ENCODE measurements at regions not wholly inside any gene's neighbourhood (a gene's known extent, or its start where the extent isn't known, plus 50 kb on each side); places are given as distances from the start of the nearest gene placed in this dataset.

GRCh38 chr12:88703790-88704189, 123.5 kb upstream of the KITLG start:
- H2AFZ ChIP-seq (ENCODE audit: low read depth, low read length) = no peak overlapping the region
- no peaks in the 10 kb centered on the region for H3F3A ChIP-seq (ENCODE audit: insufficient read depth, low read length, poor library complexity, severe bottlenecking)
- H3K9me2 ChIP-seq (ENCODE audit: insufficient read depth, low read length) = no peaks in the 10 kb centered on the region
- no peak overlapping the region for H3K4me3 ChIP-seq (ENCODE audit: low read length)
- TF ChIP-seq SMC3 (conservative IDR thresholded peaks at IDR 0.05; ENCODE audit: poor library complexity) (no peak), POLR2AphosphoS5 (IDR thresholded peaks at IDR 0.05) (no peak), TAF1 (IDR thresholded peaks at IDR 0.05; ENCODE audit: low read depth) (no peak), EZH2 (IDR thresholded peaks at IDR 0.05; ENCODE audit: borderline replicate concordance, insufficient read depth, low read length, poor library complexity, severe bottlenecking) (no peak), CTCF (IDR thresholded peaks at IDR 0.05; ENCODE audit: poor library complexity, severe bottlenecking) (no peak)
- H3K27me3 ChIP-seq (ENCODE audit: insufficient read depth, low read depth, low read length) = no peaks in the 10 kb centered on the region
- H3K9me3 ChIP-seq (ENCODE audit: low read length) = no peaks in the 10 kb centered on the region
- H3K9ac ChIP-seq (ENCODE audit: low read length) = no peak overlapping the region
- no peak overlapping the region for H3K27ac ChIP-seq (ENCODE audit: low read length)
- H3K79me2 ChIP-seq (replicated peaks; ENCODE audit: insufficient read depth, low read length) = no peaks in the 10 kb centered on the region
- H3K36me3 ChIP-seq (ENCODE audit: insufficient read depth, low read length) = no peaks in the 10 kb centered on the region
- H4K20me1 ChIP-seq (ENCODE audit: insufficient read depth) = no peaks in the 10 kb centered on the region
- no peak overlapping the region for H3K4me2 ChIP-seq (ENCODE audit: low read length)

DNA sequence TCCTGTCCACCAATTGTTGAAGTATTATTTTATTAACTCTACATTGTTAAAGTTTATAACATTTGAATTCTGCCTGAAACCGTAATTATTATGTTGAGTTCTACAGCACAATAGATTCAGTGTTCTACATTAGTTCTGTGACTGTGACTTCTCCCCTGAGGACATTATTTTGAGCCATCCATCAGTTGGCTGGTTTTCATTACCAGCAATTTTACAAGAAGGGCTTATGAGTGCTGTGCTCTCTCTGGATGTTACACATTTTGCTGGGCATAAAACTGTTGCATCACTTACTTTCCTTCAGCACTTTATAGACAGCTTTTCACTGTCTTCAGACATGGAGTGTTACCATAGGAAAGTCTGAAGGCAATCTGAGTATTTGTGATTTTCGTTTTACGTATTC, 118.2 kb upstream of the KITLG start:
- no peak overlapping the region for H3K4me3 ChIP-seq (ENCODE audit: low read length)
- H3K36me3 ChIP-seq (ENCODE audit: insufficient read depth, low read length) = no peaks in the 10 kb centered on the region
- H3K27me3 ChIP-seq (ENCODE audit: insufficient read depth, low read depth, low read length) = no peaks in the 10 kb centered on the region
- no peaks in the 10 kb centered on the region for H3K79me2 ChIP-seq (replicated peaks; ENCODE audit: insufficient read depth, low read length)
- H3K9me3 ChIP-seq (ENCODE audit: low read length) = no peaks in the 10 kb centered on the region
- no peak overlapping the region for H3K4me2 ChIP-seq (ENCODE audit: low read length)
- no peak overlapping the region for H3K27ac ChIP-seq (ENCODE audit: low read length)
- no peaks in the 10 kb centered on the region for H3F3A ChIP-seq (ENCODE audit: insufficient read depth, low read length, poor library complexity, severe bottlenecking)
- TF ChIP-seq RAD21 (conservative IDR thresholded peaks at IDR 0.05) (no peak), TAF1 (IDR thresholded peaks at IDR 0.05; ENCODE audit: low read depth) (no peak), POLR2AphosphoS5 (IDR thresholded peaks at IDR 0.05) (no peak), EZH2 (IDR thresholded peaks at IDR 0.05; ENCODE audit: borderline replicate concordance, insufficient read depth, low read length, poor library complexity, severe bottlenecking) (no peak), CTCF (IDR thresholded peaks at IDR 0.05; ENCODE audit: poor library complexity, severe bottlenecking) (no peak), EP300 (conservative IDR thresholded peaks at IDR 0.05; ENCODE audit: poor library complexity, severe bottlenecking) (no peak), REST (IDR thresholded peaks at IDR 0.05; ENCODE audit: borderline replicate concordance) (no peak), MXI1 (conservative IDR thresholded peaks at IDR 0.05; ENCODE audit: poor library complexity, severe bottlenecking) (no peak), SMC3 (conservative IDR thresholded peaks at IDR 0.05; ENCODE audit: poor library complexity) (no peak)
- no peaks in the 10 kb centered on the region for H3K9me2 ChIP-seq (ENCODE audit: insufficient read depth, low read length)
- no peak overlapping the region for H2AFZ ChIP-seq (ENCODE audit: low read depth, low read length)
- H3K9ac ChIP-seq (ENCODE audit: low read length) = no peak overlapping the region
- no peaks in the 10 kb centered on the region for H4K20me1 ChIP-seq (ENCODE audit: insufficient read depth)
